AG04450 (cell line): ENCODE measurements at regions not wholly inside any gene's neighbourhood (a gene's known extent, or its start where the extent isn't known, plus 50 kb on each side); places are given as distances from the start of the nearest gene placed in this dataset.
"Not testable (repeated sequence)": the region's sequence is repeated elsewhere in the genome, so short reads cannot be mapped to it uniquely, and the experiment has no call there.

Source experiments
- CTCF ChIA-PET: fragments of 300-600, 350-600 bp; formaldehyde crosslinking; extraction: SDS; loops from one replicate; lab custom pipeline; 2022; ENCODE audit warnings: antibody characterized with exemption, inconsistent platforms; lab: Charles Lee
- POLR2A ChIA-PET: fragments of 350-600 bp; formaldehyde crosslinking; extraction: SDS; loops from one replicate; lab custom pipeline; 2021; ENCODE audit warnings: antibody characterized with exemption, inconsistent platforms; lab: Yijun Ruan, JAX
- DNase-seq: peaks from one replicate; pipeline ENCODE4 v3.0.0-alpha.2; 2011; ENCODE audit warnings: low read depth, low spot score
- H3K27ac ChIP-seq: one replicate; pipeline ENCODE4 v1.5.1; 2012; ENCODE audit warnings: low read depth, low read length, control low read depth
- H3K27me3 ChIP-seq: one replicate; pipeline ENCODE4 v1.6.0; 2012; ENCODE audit warnings: low read length; ENCODE audit not compliant: control insufficient read depth, insufficient read depth
- H3K4me3 ChIP-seq: 2 replicates; pipeline ENCODE4 v1.5.1; 2011; ENCODE audit warnings: mild to moderate bottlenecking, low read depth, low read length, control low read depth
- H3K9me3 ChIP-seq: 2 replicates; pipeline ENCODE4 v1.5.1; 2012; ENCODE audit warnings: low read length; ENCODE audit not compliant: control insufficient read depth, insufficient read depth
- CTCF ChIP-seq: IDR thresholded peaks from 2 replicates; pipeline ENCODE4 v1.5.1; 2011; ENCODE audit warnings: low read depth, low read length, control low read depth, inconsistent platforms

- Histone ChIP-seq H3K9me3 (no peaks in the 10 kb centered on the region), H3K27me3 (no peaks in the 10 kb centered on the region), H3K4me3 (no peak overlapping the region), H3K27ac (no peak overlapping the region)
- ChIA-PET POLR2A (interaction anchor here (0.5 kb wide), 1 partner anchor 55 kb away, joined by 3 read pairs; no protein-coding TSS in a partner anchor), CTCF (interaction anchor here (0.7 to 1.3 kb wide), 7 partner anchors 11 to 403 kb away, joined by 3 to 6 read pairs (median 4); no protein-coding TSS in a partner anchor)
- no peak for DNase-seq
- no peak for TF ChIP-seq CTCF
These were observed 208.1 kb upstream of the CDKN2B start for GRCh38 chr9:22217254-22217653.

DNA sequence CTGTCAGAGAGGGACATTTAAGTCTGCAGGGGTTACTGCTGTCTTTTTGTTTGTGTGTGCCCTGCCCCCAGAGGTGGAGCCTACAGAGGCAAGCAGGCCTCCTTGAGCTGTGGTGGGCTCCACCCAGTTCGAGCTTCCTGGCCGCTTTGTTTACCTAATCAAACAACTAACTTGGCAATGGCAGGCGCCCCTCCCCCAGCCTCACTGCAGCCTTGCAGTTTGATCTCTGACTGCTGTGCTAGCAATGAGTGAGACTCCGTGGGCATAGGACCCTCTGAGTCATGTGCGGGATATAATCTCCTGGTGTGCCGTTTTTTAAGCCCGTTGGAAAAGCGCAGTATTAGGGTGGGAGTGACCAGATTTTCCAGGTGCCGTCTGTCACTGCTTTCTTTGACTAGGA lies 216.8 kb upstream of the CDKN2B start:
- CTCF ChIA-PET = interaction anchor here (1.3 to 4.7 kb wide), 2 partner anchors 13 to 218 kb away, joined by 4 to 27 read pairs; partner anchors contain the start of gene CDKN2B
- H3K27me3 ChIP-seq, H3K4me3 ChIP-seq, POLR2A ChIA-PET, DNase-seq, H3K27ac ChIP-seq: not testable (repeated sequence)
- H3K9me3 ChIP-seq = peaks cover 17% of the 10 kb centered on the region

- DNase-seq = no peak
- Histone ChIP-seq H3K4me3 (no peak overlapping the region), H3K27ac (no peak overlapping the region), H3K9me3 (peaks cover 20% of the 10 kb centered on the region), H3K27me3 (no peaks in the 10 kb centered on the region)
- ChIA-PET CTCF (interaction anchor here (0.8 to 4.7 kb wide), 5 partner anchors 10 to 220 kb away, joined by 6 to 27 read pairs (median 10); partner anchors contain the start of gene CDKN2B), POLR2A (no interaction called here)
- no peak for TF ChIP-seq CTCF
These were observed 218.6 kb upstream of the DMRTA1 start for GRCh38 chr9:22227986-22228385.

DNA sequence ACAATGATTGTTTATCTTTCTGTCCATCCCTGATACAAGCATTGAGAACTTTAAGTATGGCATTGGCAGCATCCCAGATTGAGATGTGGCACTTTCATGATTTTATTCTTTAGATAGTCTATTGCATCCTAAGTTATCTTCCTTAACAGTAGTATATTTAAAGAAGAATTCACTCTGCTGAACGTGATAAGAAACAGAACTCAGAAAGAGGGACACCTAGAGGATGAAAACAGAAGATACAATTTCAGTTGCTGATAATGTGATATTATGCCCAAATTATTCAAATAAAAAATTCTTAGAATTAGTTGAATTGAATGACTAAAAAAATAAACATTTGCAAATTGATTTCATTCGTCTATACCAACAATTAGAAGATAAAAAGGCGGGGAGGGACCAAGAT lies 218.1 kb upstream of the DMRTA1 start:
- Histone ChIP-seq H3K9me3 (peaks cover 20% of the 10 kb centered on the region), H3K4me3 (no peak overlapping the region), H3K27ac (no peak overlapping the region), H3K27me3 (no peaks in the 10 kb centered on the region)
- peak; percentile 48 for TF ChIP-seq CTCF
- no peak for DNase-seq
- ChIA-PET CTCF (interaction anchor here (0.8 to 4.7 kb wide), 5 partner anchors 11 to 220 kb away, joined by 6 to 27 read pairs (median 10); partner anchors contain the start of gene CDKN2B), POLR2A (no interaction called here)

DNA sequence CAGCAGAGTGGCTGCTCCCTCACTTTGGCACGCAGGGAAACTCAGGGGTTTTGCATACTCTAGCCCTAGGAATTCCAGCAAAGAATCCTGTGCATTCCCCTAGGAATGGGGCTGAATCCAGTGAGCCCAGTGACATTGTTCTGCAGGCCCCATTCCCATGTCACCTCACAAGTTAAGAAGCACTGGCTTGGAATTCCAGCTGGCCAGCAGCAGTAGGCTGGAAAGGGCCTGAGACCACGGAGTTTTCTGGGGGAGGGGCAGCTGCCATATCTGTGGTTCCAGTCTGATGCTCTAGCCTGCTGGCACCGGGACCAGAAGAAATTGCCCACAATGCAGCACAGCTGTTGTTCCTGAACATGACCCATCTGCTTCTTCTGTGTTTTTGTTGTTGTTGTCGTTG lies 217.6 kb upstream of the DMRTA1 start:
- no peak for TF ChIP-seq CTCF
- DNase-seq = no peak
- ChIA-PET POLR2A (interaction anchor here (0.6 kb wide), 1 partner anchor 102 kb away, joined by 4 read pairs; no protein-coding TSS in a partner anchor), CTCF (interaction anchor here (0.5 to 4.7 kb wide), 4 partner anchors 15 to 221 kb away, joined by 3 to 27 read pairs (median 8); partner anchors contain the start of gene CDKN2B)
- Histone ChIP-seq H3K9me3 (peaks cover 20% of the 10 kb centered on the region), H3K27me3 (no peaks in the 10 kb centered on the region), H3K27ac (no peak overlapping the region), H3K4me3 (no peak overlapping the region)

DNA sequence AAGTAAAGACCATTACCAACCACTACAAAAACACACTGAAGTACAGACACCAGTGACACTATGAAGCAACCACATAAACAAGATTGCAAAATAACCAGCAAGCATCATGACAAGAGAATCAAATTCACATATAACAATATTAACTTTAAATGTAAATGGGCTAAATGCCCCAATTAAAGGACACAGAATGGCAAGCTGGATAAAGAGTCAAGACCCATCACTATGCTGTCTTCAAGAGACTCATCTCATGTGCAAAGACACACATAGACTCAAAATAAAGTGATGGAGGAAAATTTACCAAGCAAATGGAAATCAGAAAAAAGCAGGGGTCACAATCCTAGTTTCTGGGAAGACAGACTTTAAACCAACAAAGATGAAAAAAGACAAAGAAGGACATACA lies 215.3 kb upstream of the DMRTA1 start:
- CTCF ChIA-PET = interaction anchor here (0.8 to 1.4 kb wide), 2 partner anchors 13 to 418 kb away, joined by 3 to 5 read pairs; no protein-coding TSS in a partner anchor
- H3K4me3 ChIP-seq, H3K27me3 ChIP-seq, DNase-seq, POLR2A ChIA-PET, H3K27ac ChIP-seq: not testable (repeated sequence)
- H3K9me3 ChIP-seq = peaks cover 12% of the 10 kb centered on the region
